SK-N-SH treated with all-trans-retinoic acid at 6 μM for 48 hours (cell line): ENCODE measurements at regions not wholly inside any gene's neighbourhood (a gene's known extent, or its start where the extent isn't known, plus 50 kb on each side); places are given as distances from the start of the nearest gene placed in this dataset.

Experiments used
- ATAC-seq: fragments of 200-7000 bp; cut with Tn5 transposase; 3 replicates; pipeline ENCODE4 v1.9.1; 2020; ENCODE audit warnings: mild to moderate bottlenecking, moderate library complexity
- ARNTL ChIP-seq: fragments of 450-650 bp; formaldehyde crosslinking; IDR thresholded peaks from 2 replicates; pipeline ENCODE4 v1.5.0; 2020; ENCODE audit warnings: low read depth, mild to moderate bottlenecking, moderate library complexity, borderline replicate concordance
- BACH2 ChIP-seq: fragments of 250-450 bp; sonication (Bioruptor Pico); IDR thresholded peaks from 2 replicates; pipeline ENCODE4 v1.9.0; 2021; ENCODE audit warnings: mild to moderate bottlenecking, borderline replicate concordance
- CSDC2 ChIP-seq: fragments of 250-450 bp; sonication (Bioruptor Pico); IDR thresholded peaks from 2 replicates; pipeline ENCODE4 v1.5.0; 2020; ENCODE audit warnings: mild to moderate bottlenecking, moderate library complexity
- GLIS3 ChIP-seq: fragments of 250-450 bp; sonication (Bioruptor Pico); IDR thresholded peaks from 2 replicates; pipeline ENCODE4 v1.5.0; 2020; ENCODE audit warnings: mild to moderate bottlenecking, moderate library complexity
- ISL1 ChIP-seq: fragments of 250-450 bp; sonication (Bioruptor Pico); IDR thresholded peaks from 2 replicates; pipeline ENCODE4 v2.1.2; 2022; ENCODE audit warnings: mild to moderate bottlenecking, moderate library complexity
- OSR1 ChIP-seq: fragments of 250-450 bp; sonication (Bioruptor Pico); IDR thresholded peaks from 2 replicates; pipeline ENCODE4 v1.8.0; 2022; ENCODE audit warnings: moderate library complexity, mild to moderate bottlenecking, inconsistent platforms
- PPARA ChIP-seq: fragments of 250-450 bp; sonication (Bioruptor Pico); IDR thresholded peaks from 2 replicates; pipeline ENCODE4 v1.5.0; 2020; ENCODE audit warnings: mild to moderate bottlenecking, borderline replicate concordance
- SNAI2 ChIP-seq: fragments of 250-450 bp; sonication (Bioruptor Pico); IDR thresholded peaks from 2 replicates; pipeline ENCODE4 v1.5.0; 2020; ENCODE audit warnings: mild to moderate bottlenecking, moderate library complexity
- TCF4 ChIP-seq: fragments of 250-450 bp; sonication (Bioruptor Pico); IDR thresholded peaks from 2 replicates; pipeline ENCODE4 v1.8.0; 2021; ENCODE audit warnings: mild to moderate bottlenecking, moderate library complexity, borderline replicate concordance
- TOX ChIP-seq: fragments of 250-450 bp; sonication (Bioruptor Pico); IDR thresholded peaks from 2 replicates; pipeline ENCODE4 v1.8.0; 2021; ENCODE audit warnings: mild to moderate bottlenecking, moderate library complexity, borderline replicate concordance
- TSHZ2 ChIP-seq: fragments of 250-450 bp; sonication (Bioruptor Pico); IDR thresholded peaks from 2 replicates; pipeline ENCODE4 v1.5.0; 2020; ENCODE audit warnings: mild to moderate bottlenecking, moderate library complexity
- ZC3H10 ChIP-seq: fragments of 250-450 bp; sonication (Bioruptor Pico); IDR thresholded peaks from 2 replicates; pipeline ENCODE4 v1.5.1; 2021; ENCODE audit warnings: mild to moderate bottlenecking, moderate library complexity
- ZFP3 ChIP-seq: fragments of 250-450 bp; sonication (Bioruptor Pico); IDR thresholded peaks from 2 replicates; pipeline ENCODE4 v1.5.0; 2020; ENCODE audit warnings: mild to moderate bottlenecking, moderate library complexity
- ZFP30 ChIP-seq: fragments of 450-650 bp; formaldehyde crosslinking; IDR thresholded peaks from 2 replicates; pipeline ENCODE4 v1.5.0; 2022; ENCODE audit warnings: mild to moderate bottlenecking, moderate library complexity
- ZNF565 ChIP-seq: fragments of 450-650 bp; formaldehyde crosslinking; conservative IDR thresholded peaks from 2 replicates; pipeline ENCODE4 v1.5.0; 2020; ENCODE audit warnings: low read depth, mild to moderate bottlenecking, moderate library complexity
- ZNF70 ChIP-seq: fragments of 450-650 bp; formaldehyde crosslinking; IDR thresholded peaks from 2 replicates; pipeline ENCODE4 v1.5.0; 2020; ENCODE audit warnings: mild to moderate bottlenecking, moderate library complexity
- ZNF8 ChIP-seq: fragments of 450-650 bp; formaldehyde crosslinking; IDR thresholded peaks from 2 replicates; pipeline ENCODE4 v1.5.0; 2020; ENCODE audit warnings: mild to moderate bottlenecking, moderate library complexity
- TF ChIP-seq, protein P1 (sequence below): fragments of 250-450 bp; sonication (Bioruptor Pico); IDR thresholded peaks from 2 replicates; pipeline ENCODE4 v1.5.1; 2021; ENCODE audit warnings: mild to moderate bottlenecking, moderate library complexity
- TF ChIP-seq, protein P2 (sequence below): fragments of 250-450 bp; sonication (Bioruptor Pico); IDR thresholded peaks from 2 replicates; pipeline ENCODE4 v1.8.0; 2021; ENCODE audit warnings: low read depth, mild to moderate bottlenecking, moderate library complexity, borderline replicate concordance
- TF ChIP-seq, protein P3 (sequence below): fragments of 250-450 bp; sonication (Bioruptor Pico); IDR thresholded peaks from 2 replicates; pipeline ENCODE4 v1.5.1; 2020; ENCODE audit warnings: low read depth, mild to moderate bottlenecking, moderate library complexity
- TF ChIP-seq, protein P4 (sequence below): fragments of 250-450 bp; sonication (Bioruptor Pico); IDR thresholded peaks from 2 replicates; pipeline ENCODE4 v1.8.0; 2020; ENCODE audit warnings: mild to moderate bottlenecking, moderate library complexity, borderline replicate concordance

DNA sequence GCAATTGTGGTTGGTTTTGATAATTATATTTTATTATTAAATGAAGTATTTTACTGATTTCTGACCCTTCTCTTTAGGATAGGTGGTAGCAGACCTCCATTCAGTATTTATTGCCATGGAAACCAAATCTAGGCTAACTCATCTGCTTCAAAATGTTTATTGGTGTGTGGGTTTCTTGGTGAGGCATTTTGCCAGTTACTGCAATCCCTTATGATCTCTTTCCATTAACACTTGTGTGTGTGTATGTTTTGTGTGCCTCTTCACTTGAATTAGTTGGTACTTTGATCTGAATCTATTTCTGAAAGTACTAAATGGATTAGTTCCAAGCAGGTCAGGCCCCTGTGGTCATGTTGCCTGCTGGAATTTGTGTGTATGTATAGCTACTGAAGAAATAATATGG is 184.4 kb upstream of the C11orf87 start:
- no peak for ATAC-seq
- no peak for TF ChIP-seq ZC3H10
- no peak for TF ChIP-seq ZNF8 (CRISPR knock-in tag)
- TF ChIP-seq PPARA (CRISPR knock-in tag), result no peak
- no peak for TF ChIP-seq TOX
- no peak for TF ChIP-seq GLIS3 (CRISPR knock-in tag)
- no peak for TF ChIP-seq ARNTL (CRISPR knock-in tag)
- TF ChIP-seq SNAI2, result no peak
- no peak for TF ChIP-seq CSDC2
- TF ChIP-seq ZFP3, result no peak
- TF ChIP-seq, protein P1, sequence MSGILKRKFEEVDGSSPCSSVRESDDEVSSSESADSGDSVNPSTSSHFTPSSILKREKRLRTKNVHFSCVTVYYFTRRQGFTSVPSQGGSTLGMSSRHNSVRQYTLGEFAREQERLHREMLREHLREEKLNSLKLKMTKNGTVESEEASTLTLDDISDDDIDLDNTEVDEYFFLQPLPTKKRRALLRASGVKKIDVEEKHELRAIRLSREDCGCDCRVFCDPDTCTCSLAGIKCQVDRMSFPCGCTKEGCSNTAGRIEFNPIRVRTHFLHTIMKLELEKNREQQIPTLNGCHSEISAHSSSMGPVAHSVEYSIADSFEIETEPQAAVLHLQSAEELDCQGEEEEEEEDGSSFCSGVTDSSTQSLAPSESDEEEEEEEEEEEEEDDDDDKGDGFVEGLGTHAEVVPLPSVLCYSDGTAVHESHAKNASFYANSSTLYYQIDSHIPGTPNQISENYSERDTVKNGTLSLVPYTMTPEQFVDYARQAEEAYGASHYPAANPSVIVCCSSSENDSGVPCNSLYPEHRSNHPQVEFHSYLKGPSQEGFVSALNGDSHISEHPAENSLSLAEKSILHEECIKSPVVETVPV (CRISPR knock-in tag), result no peak
- TF ChIP-seq ZNF565 (CRISPR knock-in tag), result no peak
- TF ChIP-seq TCF4 (CRISPR knock-in tag), result no peak
- TF ChIP-seq ISL1 (CRISPR knock-in tag), result no peak
- TF ChIP-seq ZFP30 (CRISPR knock-in tag), result no peak
- TF ChIP-seq TSHZ2, result no peak
- TF ChIP-seq, protein P2, sequence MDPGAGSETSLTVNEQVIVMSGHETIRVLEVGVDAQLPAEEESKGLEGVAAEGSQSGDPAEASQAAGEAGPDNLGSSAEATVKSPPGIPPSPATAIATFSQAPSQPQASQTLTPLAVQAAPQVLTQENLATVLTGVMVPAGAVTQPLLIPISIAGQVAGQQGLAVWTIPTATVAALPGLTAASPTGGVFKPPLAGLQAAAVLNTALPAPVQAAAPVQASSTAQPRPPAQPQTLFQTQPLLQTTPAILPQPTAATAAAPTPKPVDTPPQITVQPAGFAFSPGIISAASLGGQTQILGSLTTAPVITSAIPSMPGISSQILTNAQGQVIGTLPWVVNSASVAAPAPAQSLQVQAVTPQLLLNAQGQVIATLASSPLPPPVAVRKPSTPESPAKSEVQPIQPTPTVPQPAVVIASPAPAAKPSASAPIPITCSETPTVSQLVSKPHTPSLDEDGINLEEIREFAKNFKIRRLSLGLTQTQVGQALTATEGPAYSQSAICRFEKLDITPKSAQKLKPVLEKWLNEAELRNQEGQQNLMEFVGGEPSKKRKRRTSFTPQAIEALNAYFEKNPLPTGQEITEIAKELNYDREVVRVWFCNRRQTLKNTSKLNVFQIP, result no peak

GRCh38 chr11:109241988-109242536 is 179.9 kb upstream of the C11orf87 start:
- TF ChIP-seq, protein P1 (CRISPR knock-in tag), result no peak
- no peak for TF ChIP-seq ARNTL (CRISPR knock-in tag)
- TF ChIP-seq TOX, result no peak
- no peak for TF ChIP-seq ISL1 (CRISPR knock-in tag)
- no peak for TF ChIP-seq ZFP3
- TF ChIP-seq CSDC2, result no peak
- no peak for TF ChIP-seq ZNF565 (CRISPR knock-in tag)
- TF ChIP-seq, protein P3, sequence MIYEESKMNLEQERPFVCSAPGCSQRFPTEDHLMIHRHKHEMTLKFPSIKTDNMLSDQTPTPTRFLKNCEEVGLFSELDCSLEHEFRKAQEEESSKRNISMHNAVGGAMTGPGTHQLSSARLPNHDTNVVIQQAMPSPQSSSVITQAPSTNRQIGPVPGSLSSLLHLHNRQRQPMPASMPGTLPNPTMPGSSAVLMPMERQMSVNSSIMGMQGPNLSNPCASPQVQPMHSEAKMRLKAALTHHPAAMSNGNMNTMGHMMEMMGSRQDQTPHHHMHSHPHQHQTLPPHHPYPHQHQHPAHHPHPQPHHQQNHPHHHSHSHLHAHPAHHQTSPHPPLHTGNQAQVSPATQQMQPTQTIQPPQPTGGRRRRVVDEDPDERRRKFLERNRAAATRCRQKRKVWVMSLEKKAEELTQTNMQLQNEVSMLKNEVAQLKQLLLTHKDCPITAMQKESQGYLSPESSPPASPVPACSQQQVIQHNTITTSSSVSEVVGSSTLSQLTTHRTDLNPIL, result no peak
- TF ChIP-seq ZFP30 (CRISPR knock-in tag), result no peak
- TF ChIP-seq, protein P4, sequence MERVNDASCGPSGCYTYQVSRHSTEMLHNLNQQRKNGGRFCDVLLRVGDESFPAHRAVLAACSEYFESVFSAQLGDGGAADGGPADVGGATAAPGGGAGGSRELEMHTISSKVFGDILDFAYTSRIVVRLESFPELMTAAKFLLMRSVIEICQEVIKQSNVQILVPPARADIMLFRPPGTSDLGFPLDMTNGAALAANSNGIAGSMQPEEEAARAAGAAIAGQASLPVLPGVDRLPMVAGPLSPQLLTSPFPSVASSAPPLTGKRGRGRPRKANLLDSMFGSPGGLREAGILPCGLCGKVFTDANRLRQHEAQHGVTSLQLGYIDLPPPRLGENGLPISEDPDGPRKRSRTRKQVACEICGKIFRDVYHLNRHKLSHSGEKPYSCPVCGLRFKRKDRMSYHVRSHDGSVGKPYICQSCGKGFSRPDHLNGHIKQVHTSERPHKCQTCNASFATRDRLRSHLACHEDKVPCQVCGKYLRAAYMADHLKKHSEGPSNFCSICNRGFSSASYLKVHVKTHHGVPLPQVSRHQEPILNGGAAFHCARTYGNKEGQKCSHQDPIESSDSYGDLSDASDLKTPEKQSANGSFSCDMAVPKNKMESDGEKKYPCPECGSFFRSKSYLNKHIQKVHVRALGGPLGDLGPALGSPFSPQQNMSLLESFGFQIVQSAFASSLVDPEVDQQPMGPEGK (CRISPR knock-in tag), result no peak
- TF ChIP-seq BACH2 (CRISPR knock-in tag), result no peak
- no peak for TF ChIP-seq GLIS3 (CRISPR knock-in tag)
- TF ChIP-seq OSR1, result no peak
- no peak for TF ChIP-seq TSHZ2
- TF ChIP-seq ZNF70 (CRISPR knock-in tag), result no peak
- ATAC-seq, result no peak
